ENCODE measurements at regions not wholly inside any gene's neighbourhood (a gene's known extent, or its start where the extent isn't known, plus 50 kb on each side); places are given as distances from the start of the nearest gene placed in this dataset.
"Not testable (repeated sequence)": the region's sequence is repeated elsewhere in the genome, so short reads cannot be mapped to it uniquely, and the experiment has no call there.

GRCh38 chr15:31615643-31616415 lies 289.2 kb downstream of the KLF13 start:
- no peaks in the 10 kb centered on the region for H3K4me1 Mint-ChIP-seq (ENCODE audit: low read depth)
- TF ChIP-seq, protein P1, sequence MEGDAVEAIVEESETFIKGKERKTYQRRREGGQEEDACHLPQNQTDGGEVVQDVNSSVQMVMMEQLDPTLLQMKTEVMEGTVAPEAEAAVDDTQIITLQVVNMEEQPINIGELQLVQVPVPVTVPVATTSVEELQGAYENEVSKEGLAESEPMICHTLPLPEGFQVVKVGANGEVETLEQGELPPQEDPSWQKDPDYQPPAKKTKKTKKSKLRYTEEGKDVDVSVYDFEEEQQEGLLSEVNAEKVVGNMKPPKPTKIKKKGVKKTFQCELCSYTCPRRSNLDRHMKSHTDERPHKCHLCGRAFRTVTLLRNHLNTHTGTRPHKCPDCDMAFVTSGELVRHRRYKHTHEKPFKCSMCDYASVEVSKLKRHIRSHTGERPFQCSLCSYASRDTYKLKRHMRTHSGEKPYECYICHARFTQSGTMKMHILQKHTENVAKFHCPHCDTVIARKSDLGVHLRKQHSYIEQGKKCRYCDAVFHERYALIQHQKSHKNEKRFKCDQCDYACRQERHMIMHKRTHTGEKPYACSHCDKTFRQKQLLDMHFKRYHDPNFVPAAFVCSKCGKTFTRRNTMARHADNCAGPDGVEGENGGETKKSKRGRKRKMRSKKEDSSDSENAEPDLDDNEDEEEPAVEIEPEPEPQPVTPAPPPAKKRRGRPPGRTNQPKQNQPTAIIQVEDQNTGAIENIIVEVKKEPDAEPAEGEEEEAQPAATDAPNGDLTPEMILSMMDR (IDR thresholded peaks at IDR 0.05; ENCODE audit: unreplicated experiment), result no peak
- peaks cover 17% of the 10 kb centered on the region for H3K9me3 Mint-ChIP-seq (ENCODE audit: low read depth)
- H3K27ac Mint-ChIP-seq, result no peak overlapping the region
- H3K36me3 Mint-ChIP-seq (ENCODE audit: insufficient read depth), result no peaks in the 10 kb centered on the region
- no peaks in the 10 kb centered on the region for H3K27me3 Mint-ChIP-seq
- H3K4me3 Mint-ChIP-seq (ENCODE audit: low read depth), result no peak overlapping the region
- no peak for DNase-seq (ENCODE audit: low spot score, unreplicated experiment)

DNA sequence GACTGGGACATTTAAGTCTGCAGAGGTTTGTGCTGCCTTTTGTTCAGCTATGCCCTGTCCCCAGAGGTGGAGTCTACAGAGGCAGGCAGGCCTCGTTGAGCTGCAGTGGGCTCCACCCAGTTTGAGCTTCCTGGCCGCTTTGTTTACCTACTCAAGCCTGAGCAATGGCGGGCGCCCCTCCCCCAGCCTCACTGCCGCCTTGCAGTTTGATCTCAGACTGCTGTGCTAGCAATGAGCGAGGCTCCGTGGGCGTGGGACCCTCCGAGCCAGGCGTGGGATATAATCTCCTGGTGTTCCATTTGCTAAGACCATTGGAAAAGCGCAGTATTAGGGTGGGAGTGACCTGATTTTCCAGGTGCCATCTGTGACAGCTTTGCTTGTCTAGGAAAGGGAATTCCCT lies 296.7 kb downstream of the KLF13 start:
- not testable (repeated sequence) for H3K27me3 Mint-ChIP-seq; H3K4me1 Mint-ChIP-seq (ENCODE audit: low read depth); H3K36me3 Mint-ChIP-seq (ENCODE audit: insufficient read depth); H3K27ac Mint-ChIP-seq; H3K4me3 Mint-ChIP-seq (ENCODE audit: low read depth); H3K9me3 Mint-ChIP-seq (ENCODE audit: low read depth); DNase-seq (ENCODE audit: low spot score, unreplicated experiment)

- not testable (repeated sequence) for H3K4me3 Mint-ChIP-seq (ENCODE audit: low read depth); H3K27ac Mint-ChIP-seq; DNase-seq (ENCODE audit: low spot score, unreplicated experiment); H3K4me1 Mint-ChIP-seq (ENCODE audit: low read depth); H3K27me3 Mint-ChIP-seq; H3K9me3 Mint-ChIP-seq (ENCODE audit: low read depth); H3K36me3 Mint-ChIP-seq (ENCODE audit: insufficient read depth)
These were observed 297.5 kb downstream of the KLF13 start for GRCh38 chr15:31624115-31624514.

- not testable (repeated sequence) for H3K4me3 Mint-ChIP-seq (ENCODE audit: low read depth); H3K27me3 Mint-ChIP-seq; DNase-seq (ENCODE audit: low spot score, unreplicated experiment); H3K36me3 Mint-ChIP-seq (ENCODE audit: insufficient read depth); H3K4me1 Mint-ChIP-seq (ENCODE audit: low read depth); H3K27ac Mint-ChIP-seq
- H3K9me3 Mint-ChIP-seq (ENCODE audit: low read depth), result peaks cover 17% of the 10 kb centered on the region
These were observed 309.1 kb downstream of the KLF13 start for GRCh38 chr15:31635715-31636114.

DNA sequence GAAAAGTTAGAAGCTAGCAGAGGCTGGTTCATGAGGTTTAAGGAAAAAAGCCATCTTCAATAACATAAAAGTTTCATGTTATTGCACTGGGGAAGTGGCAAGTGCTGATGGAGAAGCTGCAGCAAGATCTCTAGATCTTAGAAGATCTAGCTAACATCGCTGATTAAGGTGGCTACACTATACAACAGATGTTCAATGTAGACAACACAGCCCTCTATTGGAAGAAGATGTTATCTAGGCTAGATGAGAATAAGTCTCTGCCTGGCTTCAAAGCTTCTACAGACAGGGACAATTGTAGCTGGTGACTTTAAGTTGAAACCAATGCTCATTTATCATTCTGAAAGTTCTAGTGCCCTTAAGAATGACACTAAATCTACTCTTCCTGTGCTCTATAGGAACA lies 310.3 kb downstream of the KLF13 start:
- not testable (repeated sequence) for H3K27me3 Mint-ChIP-seq; H3K4me1 Mint-ChIP-seq (ENCODE audit: low read depth); DNase-seq (ENCODE audit: low spot score, unreplicated experiment); H3K36me3 Mint-ChIP-seq (ENCODE audit: insufficient read depth); H3K27ac Mint-ChIP-seq; H3K4me3 Mint-ChIP-seq (ENCODE audit: low read depth)
- H3K9me3 Mint-ChIP-seq (ENCODE audit: low read depth), result peaks cover 16% of the 10 kb centered on the region

DNA sequence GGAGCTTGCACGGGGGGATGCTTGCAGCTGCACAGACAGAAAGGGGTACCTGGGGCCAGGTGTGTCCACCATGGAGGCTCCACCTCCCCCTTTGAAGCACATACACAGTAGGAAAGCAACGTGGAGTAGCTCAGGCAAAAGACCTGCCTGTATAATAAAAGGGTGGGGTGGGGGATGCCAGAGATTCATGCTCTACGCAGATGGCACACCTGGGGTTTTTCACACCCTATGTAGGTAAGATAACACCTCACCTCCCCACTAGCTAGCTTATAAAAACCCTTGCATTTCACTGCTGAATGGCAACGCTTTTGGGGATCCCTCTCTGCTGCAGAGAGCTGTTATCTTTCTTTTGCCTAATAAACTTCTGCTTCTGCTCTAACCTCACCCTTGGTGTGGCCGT lies 317.3 kb downstream of the KLF13 start:
- H3K27me3 Mint-ChIP-seq; H3K4me1 Mint-ChIP-seq (ENCODE audit: low read depth); H3K27ac Mint-ChIP-seq: not testable (repeated sequence)

DNA sequence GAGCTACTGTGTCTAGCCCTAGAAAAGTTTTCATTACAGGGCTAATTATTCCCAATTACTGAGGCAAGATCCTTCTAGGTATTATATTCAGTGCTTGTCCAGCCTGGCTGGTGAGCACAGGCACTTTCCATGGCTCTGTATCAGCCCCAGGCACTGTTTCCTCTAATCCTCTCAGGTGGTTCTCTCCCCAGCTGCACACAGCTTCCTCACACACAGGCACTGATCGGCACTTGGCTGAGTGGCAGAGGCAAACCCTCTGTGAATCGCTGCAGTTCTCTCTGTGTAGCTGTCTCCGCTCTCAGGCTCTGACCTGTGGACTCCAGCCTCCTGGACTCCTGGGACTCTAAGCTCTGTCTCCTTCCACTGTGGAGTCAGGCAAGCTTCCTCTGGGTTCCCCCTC lies 318.1 kb downstream of the KLF13 start:
- not testable (repeated sequence) for H3K36me3 Mint-ChIP-seq (ENCODE audit: insufficient read depth); H3K9me3 Mint-ChIP-seq (ENCODE audit: low read depth); H3K27ac Mint-ChIP-seq; DNase-seq (ENCODE audit: low spot score, unreplicated experiment); H3K27me3 Mint-ChIP-seq; H3K4me1 Mint-ChIP-seq (ENCODE audit: low read depth); H3K4me3 Mint-ChIP-seq (ENCODE audit: low read depth)

More for the DNA sequence above, 317.3 kb downstream of the KLF13 start:
- H3K4me3 Mint-ChIP-seq (ENCODE audit: low read depth); H3K36me3 Mint-ChIP-seq (ENCODE audit: insufficient read depth); H3K9me3 Mint-ChIP-seq (ENCODE audit: low read depth); DNase-seq (ENCODE audit: low spot score, unreplicated experiment): not testable (repeated sequence)

GRCh38 chr15:31647337-31647826 lies 320.7 kb downstream of the KLF13 start:
- not testable (repeated sequence) for H3K27me3 Mint-ChIP-seq; H3K27ac Mint-ChIP-seq; H3K9me3 Mint-ChIP-seq (ENCODE audit: low read depth); H3K36me3 Mint-ChIP-seq (ENCODE audit: insufficient read depth); H3K4me3 Mint-ChIP-seq (ENCODE audit: low read depth); H3K4me1 Mint-ChIP-seq (ENCODE audit: low read depth); DNase-seq (ENCODE audit: low spot score, unreplicated experiment)

DNA sequence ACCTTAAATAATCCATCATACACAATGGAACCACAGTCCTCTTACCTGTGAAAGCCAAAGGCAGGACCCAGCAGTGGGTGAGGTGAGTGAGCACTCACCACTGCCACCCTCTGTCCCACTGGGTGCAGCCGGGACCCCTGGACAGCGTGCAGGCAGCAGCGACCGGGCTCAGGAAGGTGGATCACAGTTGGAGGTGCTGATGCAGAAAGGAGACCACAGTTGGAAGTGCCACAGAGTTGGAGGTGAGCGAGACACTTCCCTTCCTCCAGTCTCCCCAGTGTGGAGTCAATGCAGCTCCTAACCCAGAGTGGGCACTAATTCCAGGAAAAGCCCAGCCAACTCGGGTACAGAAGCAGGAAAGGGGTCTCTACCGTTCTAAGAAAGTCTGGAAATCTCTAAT lies 323.0 kb downstream of the KLF13 start:
- not testable (repeated sequence) for H3K4me1 Mint-ChIP-seq (ENCODE audit: low read depth); H3K36me3 Mint-ChIP-seq (ENCODE audit: insufficient read depth); H3K27ac Mint-ChIP-seq; DNase-seq (ENCODE audit: low spot score, unreplicated experiment); H3K4me3 Mint-ChIP-seq (ENCODE audit: low read depth); H3K27me3 Mint-ChIP-seq; H3K9me3 Mint-ChIP-seq (ENCODE audit: low read depth)

Data from progenitor cell of endocrine pancreas (in vitro differentiated cells).